ENCODE measurements at regions not wholly inside any gene's neighbourhood (a gene's known extent, or its start where the extent isn't known, plus 50 kb on each side); places are given as distances from the start of the nearest gene placed in this dataset.
"Not testable (repeated sequence)": the region's sequence is repeated elsewhere in the genome, so short reads cannot be mapped to it uniquely, and the experiment has no call there.

- Histone ChIP-seq H3K4me3 (no peak overlapping the region), H3K27ac (no peak overlapping the region), H3K27me3 (no peaks in the 10 kb centered on the region), H3K36me3 (no peaks in the 10 kb centered on the region), H3K9me3 (no peaks in the 10 kb centered on the region), H3K4me1 (no peaks in the 10 kb centered on the region)
- TF ChIP-seq, protein P1, sequence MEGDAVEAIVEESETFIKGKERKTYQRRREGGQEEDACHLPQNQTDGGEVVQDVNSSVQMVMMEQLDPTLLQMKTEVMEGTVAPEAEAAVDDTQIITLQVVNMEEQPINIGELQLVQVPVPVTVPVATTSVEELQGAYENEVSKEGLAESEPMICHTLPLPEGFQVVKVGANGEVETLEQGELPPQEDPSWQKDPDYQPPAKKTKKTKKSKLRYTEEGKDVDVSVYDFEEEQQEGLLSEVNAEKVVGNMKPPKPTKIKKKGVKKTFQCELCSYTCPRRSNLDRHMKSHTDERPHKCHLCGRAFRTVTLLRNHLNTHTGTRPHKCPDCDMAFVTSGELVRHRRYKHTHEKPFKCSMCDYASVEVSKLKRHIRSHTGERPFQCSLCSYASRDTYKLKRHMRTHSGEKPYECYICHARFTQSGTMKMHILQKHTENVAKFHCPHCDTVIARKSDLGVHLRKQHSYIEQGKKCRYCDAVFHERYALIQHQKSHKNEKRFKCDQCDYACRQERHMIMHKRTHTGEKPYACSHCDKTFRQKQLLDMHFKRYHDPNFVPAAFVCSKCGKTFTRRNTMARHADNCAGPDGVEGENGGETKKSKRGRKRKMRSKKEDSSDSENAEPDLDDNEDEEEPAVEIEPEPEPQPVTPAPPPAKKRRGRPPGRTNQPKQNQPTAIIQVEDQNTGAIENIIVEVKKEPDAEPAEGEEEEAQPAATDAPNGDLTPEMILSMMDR (IDR thresholded peaks at IDR 0.05), result no peak
- no peak for TF ChIP-seq POLR2A (IDR thresholded peaks at IDR 0.05)
- intact Hi-C loops (cut with DNase I), result no loop called here
- 43 to 47% methylated on average over 3 of the region's 3 CpGs for WGBS, 2 donors
- DNase-seq, result no peak
These were observed 586.5 kb downstream of the SLITRK5 start for GRCh38 chr13:88257706-88258105.

DNA sequence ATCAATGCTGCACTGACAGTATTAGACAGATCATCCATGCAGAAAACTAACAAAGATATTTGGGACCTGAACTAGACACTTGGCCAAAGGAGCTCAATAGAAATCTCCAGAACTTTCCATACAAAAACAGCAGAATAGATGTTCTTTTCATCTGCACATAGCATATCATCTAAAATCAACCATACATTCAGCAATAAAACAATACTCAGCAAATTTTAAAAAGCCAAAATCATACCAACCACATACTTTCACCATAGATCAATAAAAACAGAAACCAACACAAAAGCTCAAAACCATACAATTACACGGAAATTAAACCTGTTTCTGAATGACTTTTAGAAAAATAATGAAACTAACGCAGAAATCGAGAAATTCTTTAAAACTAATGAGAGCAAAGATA is 592.6 kb downstream of the SLITRK5 start:
- no peaks in the 10 kb centered on the region for H3K36me3 ChIP-seq
- 85 to 94% methylated on average over 3 of the region's 3 CpGs for WGBS, 2 donors
- no peak overlapping the region for H3K4me3 ChIP-seq
- H3K9me3 ChIP-seq, result no peaks in the 10 kb centered on the region
- intact Hi-C loops (cut with DNase I), result no loop called here
- DNase-seq, result no peak
- no peak overlapping the region for H3K27ac ChIP-seq
- no peaks in the 10 kb centered on the region for H3K27me3 ChIP-seq
- no peaks in the 10 kb centered on the region for H3K4me1 ChIP-seq
- no peak for TF ChIP-seq POLR2A (IDR thresholded peaks at IDR 0.05)
- TF ChIP-seq, protein P1 (IDR thresholded peaks at IDR 0.05), result no peak

DNA sequence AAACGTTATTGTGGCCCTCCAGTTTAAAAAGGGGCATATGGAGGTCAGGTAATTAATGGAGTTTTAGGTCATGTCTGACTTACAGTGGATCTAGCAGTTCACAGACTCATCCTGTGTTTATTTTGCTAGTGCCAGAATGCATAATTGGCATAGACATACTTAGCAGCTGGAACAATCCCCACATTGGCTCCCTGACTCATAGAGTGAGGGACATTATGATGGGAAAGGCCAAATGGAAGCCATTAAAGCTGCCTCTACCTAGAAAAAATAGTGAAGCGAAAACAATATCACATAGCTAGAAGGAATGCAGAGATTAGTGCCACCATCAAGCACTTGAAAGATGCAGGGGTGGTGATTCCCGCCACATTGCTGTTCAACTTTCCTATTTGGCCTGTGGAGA is 610.7 kb downstream of the SLITRK5 start:
- TF ChIP-seq, protein P1 (IDR thresholded peaks at IDR 0.05), result no peak
- TF ChIP-seq POLR2A (IDR thresholded peaks at IDR 0.05), result no peak

GRCh38 chr13:88285329-88285728 is 614.2 kb downstream of the SLITRK5 start:
- Histone ChIP-seq H3K4me3 (no peak overlapping the region), H3K27me3 (no peaks in the 10 kb centered on the region), H3K27ac (no peak overlapping the region), H3K36me3 (no peaks in the 10 kb centered on the region), H3K9me3 (peaks cover 0 to 5% (median 0%) of the 10 kb centered on the region in 3 donors), H3K4me1 (no peaks in the 10 kb centered on the region)
- no peak for TF ChIP-seq POLR2A (IDR thresholded peaks at IDR 0.05)
- TF ChIP-seq, protein P1 (IDR thresholded peaks at IDR 0.05), result no peak
- WGBS, 2 donors, result 82 to 90% methylated on average over 4 of the region's 4 CpGs
- no peak for DNase-seq
- intact Hi-C loops (cut with DNase I), result no loop called here

More for the DNA sequence above, 610.7 kb downstream of the SLITRK5 start:
- H3K4me1 ChIP-seq, result no peaks in the 10 kb centered on the region
- H3K9me3 ChIP-seq, result peaks cover 0 to 5% (median 0%) of the 10 kb centered on the region in 3 donors
- 45 to 57% methylated on average over 3 of the region's 3 CpGs for WGBS, 2 donors
- no peak for DNase-seq
- intact Hi-C loops (cut with DNase I), result no loop called here
- no peak overlapping the region for H3K27ac ChIP-seq
- H3K4me3 ChIP-seq, result no peak overlapping the region
- H3K27me3 ChIP-seq, result no peaks in the 10 kb centered on the region
- H3K36me3 ChIP-seq, result no peaks in the 10 kb centered on the region

DNA sequence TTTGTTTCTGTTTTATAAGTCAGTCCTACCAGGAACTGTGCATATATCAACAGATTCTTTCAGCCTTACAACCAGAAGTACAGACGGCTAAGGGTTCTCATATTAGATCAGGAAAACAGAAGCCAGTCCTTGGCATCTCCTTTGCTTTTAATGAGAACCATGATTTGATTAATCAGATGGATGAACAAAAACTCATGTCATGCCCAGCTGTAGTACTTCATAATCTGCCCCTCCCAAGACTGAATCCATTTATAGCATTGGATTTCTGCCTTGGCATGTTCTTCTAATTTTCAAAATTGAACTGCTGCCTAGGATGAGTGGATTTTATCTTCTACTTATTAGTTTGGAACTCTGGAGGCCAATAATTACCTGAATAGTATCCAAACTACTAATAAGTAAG is 617.2 kb downstream of the SLITRK5 start:
- 50 to 64% methylated on average over 1 of the region's 1 CpG for WGBS, 2 donors
- DNase-seq, result no peak
- no peaks in the 10 kb centered on the region for H3K36me3 ChIP-seq
- TF ChIP-seq, protein P1 (IDR thresholded peaks at IDR 0.05), result no peak
- TF ChIP-seq POLR2A (IDR thresholded peaks at IDR 0.05), result no peak
- intact Hi-C loops (cut with DNase I), result no loop called here
- no peaks in the 10 kb centered on the region for H3K27me3 ChIP-seq
- no peaks in the 10 kb centered on the region for H3K4me1 ChIP-seq
- H3K9me3 ChIP-seq, result peaks cover 0 to 10% (median 0%) of the 10 kb centered on the region in 3 donors
- no peak overlapping the region for H3K27ac ChIP-seq
- H3K4me3 ChIP-seq, result no peak overlapping the region

GRCh38 chr13:88291731-88292130 is 620.6 kb downstream of the SLITRK5 start:
- H3K27ac ChIP-seq; H3K4me1 ChIP-seq; H3K4me3 ChIP-seq; H3K9me3 ChIP-seq; H3K36me3 ChIP-seq; intact Hi-C loops (cut with DNase I); H3K27me3 ChIP-seq; DNase-seq: not testable (repeated sequence)
- 90 to 100% methylated on average over 1 to 5 of the region's 26 CpGs for WGBS, 2 donors

All from esophagus squamous epithelium (tissue), 5 donors.